GM23338 (cell line): ENCODE measurements at regions not wholly inside any gene's neighbourhood (a gene's known extent, or its start where the extent isn't known, plus 50 kb on each side); places are given as distances from the start of the nearest gene placed in this dataset.

Experiments used
- CTCF ChIP-seq, 2 experiments: fragments of 200-600 bp in 1 of 2; sonication (generic) in 1 of 2; conservative IDR thresholded peaks; 2 replicates each; pipeline versions ENCODE4 v1.5.1 to v1.6.1; 2016 to 2017; ENCODE audit warnings: antibody characterized with exemption in 2 of 2, low read depth in 2 of 2, mild to moderate bottlenecking in 2 of 2, moderate library complexity in 1 of 2
- EZH2 ChIP-seq: fragments of 200-600 bp; sonication (generic); IDR thresholded peaks from one replicate; pipeline ENCODE4 v1.8.0; 2017; ENCODE audit warnings: antibody characterized with exemption, mild to moderate bottlenecking, low read depth; ENCODE audit not compliant: unreplicated experiment
- ZNF331 ChIP-seq: fragments of 250-450 bp; sonication (Bioruptor Pico); IDR thresholded peaks from 2 replicates; pipeline ENCODE4 v1.5.0; 2020; ENCODE audit warnings: low read depth, mild to moderate bottlenecking, moderate library complexity

- TF ChIP-seq CTCF (conservative IDR thresholded peaks at IDR 0.05; ENCODE audit: low read depth in 2 of 2) (no peak), ZNF331 (CRISPR knock-in tag) (no peak), EZH2 (no peak)
Observed at GRCh38 chr3:101963902-101964362, 114.6 kb downstream of the NFKBIZ start.
